ENCODE measurements at regions not wholly inside any gene's neighbourhood (a gene's known extent, or its start where the extent isn't known, plus 50 kb on each side); places are given as distances from the start of the nearest gene placed in this dataset.

DNA sequence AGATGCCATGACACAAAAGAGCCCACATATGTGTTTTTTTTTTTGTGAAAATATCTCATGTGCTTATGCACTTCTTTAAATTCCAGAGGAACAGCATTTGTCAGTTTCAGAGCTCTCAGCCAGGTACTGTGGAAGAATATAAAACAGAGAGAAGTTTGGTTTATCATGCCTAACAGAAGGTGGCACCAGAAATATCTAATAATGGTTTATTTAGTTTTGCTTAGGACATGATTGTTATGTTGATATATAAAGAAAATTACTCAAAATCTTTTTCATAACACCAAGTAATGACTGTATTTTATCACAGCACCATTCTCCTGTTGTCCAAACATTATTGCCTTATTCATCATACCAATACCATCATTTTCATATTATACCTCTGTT, 455.6 kb upstream of the ACTBL2 start:
- TF ChIP-seq, protein P1, sequence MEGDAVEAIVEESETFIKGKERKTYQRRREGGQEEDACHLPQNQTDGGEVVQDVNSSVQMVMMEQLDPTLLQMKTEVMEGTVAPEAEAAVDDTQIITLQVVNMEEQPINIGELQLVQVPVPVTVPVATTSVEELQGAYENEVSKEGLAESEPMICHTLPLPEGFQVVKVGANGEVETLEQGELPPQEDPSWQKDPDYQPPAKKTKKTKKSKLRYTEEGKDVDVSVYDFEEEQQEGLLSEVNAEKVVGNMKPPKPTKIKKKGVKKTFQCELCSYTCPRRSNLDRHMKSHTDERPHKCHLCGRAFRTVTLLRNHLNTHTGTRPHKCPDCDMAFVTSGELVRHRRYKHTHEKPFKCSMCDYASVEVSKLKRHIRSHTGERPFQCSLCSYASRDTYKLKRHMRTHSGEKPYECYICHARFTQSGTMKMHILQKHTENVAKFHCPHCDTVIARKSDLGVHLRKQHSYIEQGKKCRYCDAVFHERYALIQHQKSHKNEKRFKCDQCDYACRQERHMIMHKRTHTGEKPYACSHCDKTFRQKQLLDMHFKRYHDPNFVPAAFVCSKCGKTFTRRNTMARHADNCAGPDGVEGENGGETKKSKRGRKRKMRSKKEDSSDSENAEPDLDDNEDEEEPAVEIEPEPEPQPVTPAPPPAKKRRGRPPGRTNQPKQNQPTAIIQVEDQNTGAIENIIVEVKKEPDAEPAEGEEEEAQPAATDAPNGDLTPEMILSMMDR (IDR thresholded peaks at IDR 0.05; ENCODE audit: low read depth, low read length): no peak
- ChIA-PET POLR2A (no interaction called here), CTCF (interaction anchor here (0.7 kb wide), 1 partner anchor 438 kb away, joined by 3 read pairs; no protein-coding TSS in a partner anchor)
- Histone ChIP-seq H3K9me3 (ENCODE audit: control insufficient read depth, insufficient read depth, low read length) (no peaks in the 10 kb centered on the region), H3K4me3 (ENCODE audit: low read depth, low read length) (no peak overlapping the region), H3K27me3 (ENCODE audit: control insufficient read depth, insufficient read depth, low read length) (no peaks in the 10 kb centered on the region), H3K27ac (ENCODE audit: low read depth, low read length) (no peak overlapping the region)
- DNase-seq (ENCODE audit: low read depth, low spot score): no peak

DNA sequence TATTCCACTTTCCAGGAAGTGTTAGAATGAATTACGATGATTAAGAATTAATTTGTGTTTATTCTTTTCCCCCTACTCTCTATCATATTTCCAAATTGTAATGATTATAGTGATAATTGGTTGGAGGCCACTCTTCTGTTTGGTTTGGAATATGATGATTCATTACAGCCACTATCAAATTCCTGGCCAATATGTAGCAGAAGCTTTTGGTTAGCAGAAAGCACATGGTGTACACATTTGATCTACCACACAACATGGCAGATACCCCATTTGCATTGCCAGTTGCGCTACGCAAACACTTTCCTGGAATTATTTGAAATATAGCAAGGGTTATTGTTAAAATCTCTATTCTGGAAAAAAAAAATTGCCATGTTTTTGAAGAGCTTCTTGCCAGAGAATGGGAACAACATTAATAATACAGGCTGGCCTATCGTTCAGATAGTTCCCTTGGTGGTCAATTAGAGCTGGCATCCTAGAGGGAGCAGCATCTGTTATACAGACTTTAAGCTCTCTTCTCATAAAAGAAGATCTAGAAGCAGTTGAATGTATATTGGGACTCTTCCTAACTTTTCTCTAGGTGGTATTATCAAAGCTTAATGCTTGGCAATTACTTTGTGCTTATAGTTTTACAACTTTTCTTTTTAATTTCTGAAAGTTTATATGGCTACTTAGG, 455.0 kb upstream of the ACTBL2 start:
- POLR2A ChIA-PET: no interaction called here
- TF ChIP-seq, protein P1 (IDR thresholded peaks at IDR 0.05; ENCODE audit: low read depth, low read length): no peak
- CTCF ChIA-PET: interaction anchor here (0.7 kb wide), 1 partner anchor 438 kb away, joined by 3 read pairs; no protein-coding TSS in a partner anchor
- no peaks in the 10 kb centered on the region for H3K27me3 ChIP-seq (ENCODE audit: control insufficient read depth, insufficient read depth, low read length)
- no peak overlapping the region for H3K27ac ChIP-seq (ENCODE audit: low read depth, low read length)
- no peak for DNase-seq (ENCODE audit: low read depth, low spot score)
- no peaks in the 10 kb centered on the region for H3K9me3 ChIP-seq (ENCODE audit: control insufficient read depth, insufficient read depth, low read length)
- H3K4me3 ChIP-seq (ENCODE audit: low read depth, low read length): no peak overlapping the region

DNA sequence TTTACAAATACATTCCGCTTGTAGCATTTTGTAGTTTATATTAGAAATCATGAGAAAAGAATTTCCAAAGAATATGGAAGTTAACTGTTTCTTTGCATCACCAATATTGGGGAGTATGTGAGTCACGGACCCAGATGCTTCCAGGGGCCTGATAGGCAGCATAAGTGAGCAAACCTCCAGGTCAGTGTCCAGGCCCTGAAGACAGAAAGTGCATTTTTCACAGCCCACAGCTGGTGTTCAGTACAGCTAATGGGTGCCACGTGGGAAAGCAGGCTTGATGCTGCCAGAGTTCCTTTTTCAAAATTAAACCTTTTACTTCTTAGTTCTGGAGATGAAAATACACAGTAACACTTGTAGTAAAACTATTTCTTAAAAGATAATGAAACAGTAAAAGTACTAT, 454.4 kb upstream of the ACTBL2 start:
- CTCF ChIA-PET: no interaction called here
- TF ChIP-seq, protein P1 (IDR thresholded peaks at IDR 0.05; ENCODE audit: low read depth, low read length): no peak
- POLR2A ChIA-PET: no interaction called here
- no peak overlapping the region for H3K4me3 ChIP-seq (ENCODE audit: low read depth, low read length)
- DNase-seq (ENCODE audit: low read depth, low spot score): peak; percentile 16
- H3K27me3 ChIP-seq (ENCODE audit: control insufficient read depth, insufficient read depth, low read length): no peaks in the 10 kb centered on the region
- H3K9me3 ChIP-seq (ENCODE audit: control insufficient read depth, insufficient read depth, low read length): no peaks in the 10 kb centered on the region
- no peak overlapping the region for H3K27ac ChIP-seq (ENCODE audit: low read depth, low read length)

DNA sequence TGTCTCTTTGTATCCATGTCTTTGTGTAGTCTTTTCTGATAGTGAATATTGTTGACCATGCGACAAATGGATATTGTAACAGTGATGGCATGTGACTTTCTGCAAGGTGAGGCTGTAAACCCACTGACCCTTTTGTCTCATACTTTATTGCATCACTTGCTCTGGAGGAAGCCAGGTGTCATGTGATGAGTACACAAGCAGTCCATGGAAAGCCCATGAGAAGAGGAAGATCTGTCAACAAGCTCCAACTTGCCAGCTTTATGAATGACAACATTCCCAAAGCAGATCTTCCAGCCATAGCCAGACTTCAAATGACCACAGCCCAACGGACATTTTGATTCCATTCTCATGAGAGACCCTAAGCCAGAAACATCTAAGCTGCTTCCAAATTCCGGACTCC, 450.1 kb upstream of the ACTBL2 start:
- TF ChIP-seq, protein P1 (IDR thresholded peaks at IDR 0.05; ENCODE audit: low read depth, low read length): no peak
- Histone ChIP-seq H3K27ac (ENCODE audit: low read depth, low read length) (no peak overlapping the region), H3K27me3 (ENCODE audit: control insufficient read depth, insufficient read depth, low read length) (no peaks in the 10 kb centered on the region), H3K4me3 (ENCODE audit: low read depth, low read length) (no peak overlapping the region), H3K9me3 (ENCODE audit: control insufficient read depth, insufficient read depth, low read length) (no peaks in the 10 kb centered on the region)
- DNase-seq (ENCODE audit: low read depth, low spot score): no peak
- POLR2A ChIA-PET: no interaction called here
- CTCF ChIA-PET: no interaction called here

DNA sequence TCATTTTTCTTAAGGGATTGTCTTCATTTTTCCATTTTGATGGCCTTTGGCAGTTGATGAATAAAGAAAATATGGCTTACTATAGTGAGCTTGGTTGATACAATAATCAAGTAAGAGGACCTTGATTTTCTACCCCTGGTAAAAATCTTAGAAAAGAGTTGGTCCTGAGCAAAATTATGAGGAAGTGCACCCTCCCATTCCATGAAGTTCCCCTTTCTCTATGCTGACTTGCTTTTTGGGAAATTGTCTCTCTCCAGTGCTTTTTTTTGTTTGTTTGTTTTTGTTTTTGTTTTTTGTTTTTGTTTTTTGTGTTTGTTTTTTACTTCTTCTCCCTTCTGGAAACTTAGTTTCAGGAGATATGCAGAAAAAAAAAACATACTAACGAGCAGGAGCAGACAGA, 449.2 kb upstream of the ACTBL2 start:
- no peak overlapping the region for H3K27ac ChIP-seq (ENCODE audit: low read depth, low read length)
- H3K4me3 ChIP-seq (ENCODE audit: low read depth, low read length): no peak overlapping the region
- DNase-seq (ENCODE audit: low read depth, low spot score): no peak
- no peaks in the 10 kb centered on the region for H3K27me3 ChIP-seq (ENCODE audit: control insufficient read depth, insufficient read depth, low read length)
- ChIA-PET CTCF (no interaction called here), POLR2A (no interaction called here)
- H3K9me3 ChIP-seq (ENCODE audit: control insufficient read depth, insufficient read depth, low read length): no peaks in the 10 kb centered on the region
- TF ChIP-seq, protein P1 (IDR thresholded peaks at IDR 0.05; ENCODE audit: low read depth, low read length): no peak
